ENCODE measurements at regions not wholly inside any gene's neighbourhood (a gene's known extent, or its start where the extent isn't known, plus 50 kb on each side); places are given as distances from the start of the nearest gene placed in this dataset.

GRCh38 chr5:110134963-110135935 is 445.5 kb downstream of the MAN2A1 start:
- H3K9ac ChIP-seq = no peak overlapping the region
- H3K4me3 ChIP-seq (IDR thresholded peaks at IDR 0.05; ENCODE audit: insufficient read depth, low read depth, low read length) = no peak overlapping the region
- H3K4me2 ChIP-seq = no peak overlapping the region
- H3K79me2 ChIP-seq (ENCODE audit: insufficient read depth, low read depth) = no peaks in the 10 kb centered on the region
- TF ChIP-seq, protein P1, sequence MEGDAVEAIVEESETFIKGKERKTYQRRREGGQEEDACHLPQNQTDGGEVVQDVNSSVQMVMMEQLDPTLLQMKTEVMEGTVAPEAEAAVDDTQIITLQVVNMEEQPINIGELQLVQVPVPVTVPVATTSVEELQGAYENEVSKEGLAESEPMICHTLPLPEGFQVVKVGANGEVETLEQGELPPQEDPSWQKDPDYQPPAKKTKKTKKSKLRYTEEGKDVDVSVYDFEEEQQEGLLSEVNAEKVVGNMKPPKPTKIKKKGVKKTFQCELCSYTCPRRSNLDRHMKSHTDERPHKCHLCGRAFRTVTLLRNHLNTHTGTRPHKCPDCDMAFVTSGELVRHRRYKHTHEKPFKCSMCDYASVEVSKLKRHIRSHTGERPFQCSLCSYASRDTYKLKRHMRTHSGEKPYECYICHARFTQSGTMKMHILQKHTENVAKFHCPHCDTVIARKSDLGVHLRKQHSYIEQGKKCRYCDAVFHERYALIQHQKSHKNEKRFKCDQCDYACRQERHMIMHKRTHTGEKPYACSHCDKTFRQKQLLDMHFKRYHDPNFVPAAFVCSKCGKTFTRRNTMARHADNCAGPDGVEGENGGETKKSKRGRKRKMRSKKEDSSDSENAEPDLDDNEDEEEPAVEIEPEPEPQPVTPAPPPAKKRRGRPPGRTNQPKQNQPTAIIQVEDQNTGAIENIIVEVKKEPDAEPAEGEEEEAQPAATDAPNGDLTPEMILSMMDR (conservative IDR thresholded peaks at IDR 0.05; ENCODE audit: low read depth, low read length) = no peak
- H4K20me1 ChIP-seq (ENCODE audit: insufficient read depth) = no peaks in the 10 kb centered on the region
- H3K4me1 ChIP-seq (ENCODE audit: low read depth, poor library complexity, severe bottlenecking) = no peaks in the 10 kb centered on the region
- H3K36me3 ChIP-seq (ENCODE audit: insufficient read depth) = no peaks in the 10 kb centered on the region
- no peak overlapping the region for H3K27ac ChIP-seq
- H2AFZ ChIP-seq (ENCODE audit: low read depth) = no peak overlapping the region
- no peaks in the 10 kb centered on the region for H3K27me3 ChIP-seq (ENCODE audit: insufficient read depth, low read depth)

DNA sequence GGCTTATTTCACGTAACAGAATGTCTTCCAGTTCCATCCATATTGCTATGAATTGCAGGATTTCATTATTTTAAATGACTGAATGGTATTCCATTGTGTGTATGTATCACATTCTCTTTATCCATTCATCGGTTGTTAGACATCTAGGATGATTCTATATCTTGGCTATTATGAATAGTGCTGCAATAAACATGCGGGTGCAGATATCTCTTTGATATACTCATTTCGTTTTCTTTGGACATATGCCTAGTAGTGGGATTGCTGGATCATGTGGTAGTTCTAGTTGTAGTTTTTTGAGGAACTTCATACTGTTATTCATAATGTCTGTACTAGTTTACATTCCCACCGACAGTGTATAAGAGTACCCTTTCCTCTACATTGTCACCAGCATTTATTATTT is 460.5 kb downstream of the MAN2A1 start:
- Histone ChIP-seq H3K4me2 (no peak overlapping the region), H3K4me3 (IDR thresholded peaks at IDR 0.05; ENCODE audit: insufficient read depth, low read depth, low read length) (no peak overlapping the region), H3K27ac (no peak overlapping the region), H3K9ac (no peak overlapping the region), H3K4me1 (ENCODE audit: low read depth, poor library complexity, severe bottlenecking) (no peaks in the 10 kb centered on the region), H3K36me3 (ENCODE audit: insufficient read depth) (no peaks in the 10 kb centered on the region), H3K79me2 (ENCODE audit: insufficient read depth, low read depth) (no peaks in the 10 kb centered on the region), H4K20me1 (ENCODE audit: insufficient read depth) (no peaks in the 10 kb centered on the region), H3K27me3 (ENCODE audit: insufficient read depth, low read depth) (no peaks in the 10 kb centered on the region), H2AFZ (ENCODE audit: low read depth) (no peak overlapping the region)
- TF ChIP-seq, protein P1 (conservative IDR thresholded peaks at IDR 0.05; ENCODE audit: low read depth, low read length) = no peak

DNA sequence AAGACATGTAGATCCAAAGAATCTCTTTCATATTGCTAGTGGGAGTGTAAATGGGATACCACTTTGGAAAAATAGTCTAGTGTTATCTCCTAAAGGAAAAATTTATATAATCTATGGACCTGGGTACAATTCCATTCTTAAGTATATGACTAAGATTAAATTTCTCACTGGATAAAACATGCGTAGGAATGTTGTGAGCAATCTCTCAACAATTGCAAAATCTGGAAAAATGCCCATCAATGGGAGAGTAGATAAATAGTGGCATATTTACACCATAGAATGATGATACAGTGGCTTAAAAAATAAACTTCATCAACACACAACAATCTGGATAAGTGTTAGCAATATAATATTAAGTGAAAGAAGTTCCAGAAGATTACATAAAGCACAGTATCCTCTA is 469.5 kb downstream of the MAN2A1 start:
- TF ChIP-seq, protein P1 (conservative IDR thresholded peaks at IDR 0.05; ENCODE audit: low read depth, low read length) = no peak
- Histone ChIP-seq H3K4me3 (IDR thresholded peaks at IDR 0.05; ENCODE audit: insufficient read depth, low read depth, low read length) (no peak overlapping the region), H3K27ac (no peak overlapping the region), H3K27me3 (ENCODE audit: insufficient read depth, low read depth) (no peaks in the 10 kb centered on the region), H3K9ac (no peak overlapping the region), H3K79me2 (ENCODE audit: insufficient read depth, low read depth) (no peaks in the 10 kb centered on the region), H3K4me2 (no peak overlapping the region), H4K20me1 (ENCODE audit: insufficient read depth) (no peaks in the 10 kb centered on the region), H2AFZ (ENCODE audit: low read depth) (no peak overlapping the region), H3K4me1 (ENCODE audit: low read depth, poor library complexity, severe bottlenecking) (no peaks in the 10 kb centered on the region), H3K36me3 (ENCODE audit: insufficient read depth) (no peaks in the 10 kb centered on the region)

DNA sequence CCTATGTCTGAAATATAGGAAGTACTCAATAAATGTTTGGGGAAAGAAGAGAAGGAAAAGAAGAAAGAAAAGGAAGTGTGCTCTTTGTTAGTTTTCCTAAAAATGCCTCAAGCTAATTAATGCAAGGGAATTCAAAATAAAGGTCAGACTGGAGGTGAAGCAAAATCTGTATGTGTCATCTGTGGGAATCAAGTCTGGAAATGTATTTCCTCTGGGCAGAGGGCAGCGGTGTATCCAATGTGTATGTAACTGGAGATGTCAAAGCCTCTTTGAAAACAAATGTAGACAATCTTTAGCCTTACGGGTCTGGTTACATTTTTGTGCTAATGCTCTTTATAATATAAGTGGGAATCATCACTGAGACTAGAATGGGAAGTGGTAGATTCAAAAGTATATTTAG is 471.4 kb downstream of the MAN2A1 start:
- Histone ChIP-seq H3K4me2 (no peak overlapping the region), H3K27me3 (ENCODE audit: insufficient read depth, low read depth) (no peaks in the 10 kb centered on the region), H3K27ac (no peak overlapping the region), H3K4me1 (ENCODE audit: low read depth, poor library complexity, severe bottlenecking) (no peaks in the 10 kb centered on the region), H3K36me3 (ENCODE audit: insufficient read depth) (no peaks in the 10 kb centered on the region), H2AFZ (ENCODE audit: low read depth) (no peak overlapping the region), H3K4me3 (IDR thresholded peaks at IDR 0.05; ENCODE audit: insufficient read depth, low read depth, low read length) (no peak overlapping the region), H4K20me1 (ENCODE audit: insufficient read depth) (no peaks in the 10 kb centered on the region), H3K9ac (no peak overlapping the region), H3K79me2 (ENCODE audit: insufficient read depth, low read depth) (no peaks in the 10 kb centered on the region)
- TF ChIP-seq, protein P1 (conservative IDR thresholded peaks at IDR 0.05; ENCODE audit: low read depth, low read length) = no peak

All from KMS-11 (cell line).